H9 (cell line): ENCODE measurements at regions not wholly inside any gene's neighbourhood (a gene's known extent, or its start where the extent isn't known, plus 50 kb on each side); places are given as distances from the start of the nearest gene placed in this dataset.

Source experiments
- DNase-seq: peaks from one replicate; pipeline ENCODE4 v3.0.0-alpha.2; 2017
- H2AFZ ChIP-seq: one replicate; pipeline ENCODE4 v1.6.1; 2013; ENCODE audit warnings: mild to moderate bottlenecking, low read length, control low read depth, moderate library complexity
- H2AK5ac ChIP-seq: 2 replicates; pipeline ENCODE4 v1.6.1; 2013; ENCODE audit warnings: low read length, control low read depth, mixed read lengths; ENCODE audit not compliant: insufficient read length
- H2BK120ac ChIP-seq: one replicate; pipeline ENCODE4 v1.6.1; 2013; ENCODE audit warnings: low read depth, mild to moderate bottlenecking, low read length, control low read depth, inconsistent platforms; ENCODE audit not compliant: poor library complexity, severe bottlenecking
- H2BK12ac ChIP-seq: 2 replicates; pipeline ENCODE4 v1.6.1; 2013; ENCODE audit warnings: low read length, control low read depth, mixed read lengths, low read depth; ENCODE audit not compliant: insufficient read length
- H2BK15ac ChIP-seq: 2 replicates; pipeline ENCODE4 v1.6.1; 2013; ENCODE audit warnings: low read depth, low read length, control low read depth
- H2BK20ac ChIP-seq: one replicate; pipeline ENCODE4 v1.6.1; 2013; ENCODE audit warnings: low read depth, mild to moderate bottlenecking, low read length, control low read depth, inconsistent platforms; ENCODE audit not compliant: poor library complexity, severe bottlenecking
- H2BK5ac ChIP-seq: 2 replicates; pipeline ENCODE4 v1.6.1; 2013; ENCODE audit warnings: low read length, control low read depth, mixed read lengths; ENCODE audit not compliant: insufficient read length
- H3K14ac ChIP-seq: 2 replicates; pipeline ENCODE4 v1.6.1; 2013; ENCODE audit warnings: low read length, control low read depth; ENCODE audit not compliant: insufficient read depth
- H3K18ac ChIP-seq: 2 replicates; pipeline ENCODE4 v1.6.1; 2013; ENCODE audit warnings: low read depth, mild to moderate bottlenecking, mixed read lengths, low read length, control low read depth; ENCODE audit not compliant: insufficient read length
- H3K23ac ChIP-seq: 2 replicates; pipeline ENCODE4 v1.6.1; 2013; ENCODE audit warnings: low read length, control low read depth, mixed read lengths, low read depth; ENCODE audit not compliant: insufficient read length
- H3K23me2 ChIP-seq: 2 replicates; pipeline ENCODE4 v1.6.1; 2013; ENCODE audit warnings: low read depth, mild to moderate bottlenecking, mixed read lengths, low read length, control low read depth; ENCODE audit not compliant: insufficient read length, poor library complexity, severe bottlenecking
- H3K27ac ChIP-seq: 2 replicates; pipeline ENCODE4 v1.5.1; 2013; ENCODE audit warnings: low read length, control low read depth, mixed read lengths, low read depth; ENCODE audit not compliant: insufficient read length
- H3K27me3 ChIP-seq: 2 replicates; pipeline ENCODE4 v1.6.1; 2013; ENCODE audit warnings: low read length, control low read depth, inconsistent platforms; ENCODE audit not compliant: insufficient read depth
- H3K4ac ChIP-seq: 2 replicates; pipeline ENCODE4 v1.6.1; 2013; ENCODE audit warnings: low read depth, mild to moderate bottlenecking, control low read depth, inconsistent platforms, low read length, moderate library complexity
- H3K4me1 ChIP-seq: 2 replicates; pipeline ENCODE4 v1.6.1; 2013; ENCODE audit warnings: low read length, control low read depth, inconsistent platforms; ENCODE audit not compliant: insufficient read depth
- H3K4me2 ChIP-seq: 2 replicates; pipeline ENCODE4 v1.6.1; 2013; ENCODE audit warnings: low read length, control low read depth, mixed read lengths; ENCODE audit not compliant: insufficient read length, insufficient read depth
- H3K56ac ChIP-seq: 2 replicates; pipeline ENCODE4 v1.6.1; 2013; ENCODE audit warnings: low read depth, mild to moderate bottlenecking, mixed read lengths, low read length, control low read depth; ENCODE audit not compliant: insufficient read length
- H3K79me1 ChIP-seq: 2 replicates; pipeline ENCODE4 v1.6.1; 2013; ENCODE audit warnings: low read depth, mild to moderate bottlenecking, moderate library complexity, low read length, control low read depth, inconsistent platforms; ENCODE audit not compliant: insufficient read depth, poor library complexity, severe bottlenecking
- H3K79me2 ChIP-seq: 2 replicates; pipeline ENCODE4 v1.6.1; 2013; ENCODE audit warnings: low read length, control low read depth, inconsistent platforms; ENCODE audit not compliant: insufficient read depth
- H3K9ac ChIP-seq: 2 replicates; pipeline ENCODE4 v1.6.1; 2013; ENCODE audit warnings: low read length, control low read depth, mixed read lengths; ENCODE audit not compliant: insufficient read length; ENCODE audit errors: extremely low read depth
- H3K9me3 ChIP-seq: one replicate; pipeline ENCODE4 v1.6.1; 2013; ENCODE audit warnings: low read depth, low read length, inconsistent platforms; ENCODE audit not compliant: control insufficient read depth
- H3T11ph ChIP-seq: one replicate; pipeline ENCODE4 v1.6.1; 2013; ENCODE audit warnings: mild to moderate bottlenecking, low read length, control low read depth, inconsistent platforms
- H4K20me1 ChIP-seq: one replicate; pipeline ENCODE4 v1.6.1; 2013; ENCODE audit not compliant: control insufficient read depth, insufficient read length, insufficient read depth
- H4K5ac ChIP-seq: 2 replicates; pipeline ENCODE4 v1.6.1; 2013; ENCODE audit warnings: low read depth, mild to moderate bottlenecking, mixed read lengths, low read length, control low read depth; ENCODE audit not compliant: insufficient read length
- H4K8ac ChIP-seq: replicated peaks from 2 replicates; pipeline ENCODE4 v1.6.1; 2013; ENCODE audit warnings: low read length, control low read depth, mixed read lengths, low read depth; ENCODE audit not compliant: insufficient read length
- H4K91ac ChIP-seq: 2 replicates; pipeline ENCODE4 v1.6.1; 2013; ENCODE audit warnings: low read depth, mild to moderate bottlenecking, moderate library complexity, mixed read lengths, low read length, control low read depth; ENCODE audit not compliant: insufficient read length
- H3K27ac Mint-ChIP-seq, 3 experiments: 2 replicates in 2 of 3; 3 replicates in 1 of 3; pipeline ENCODE4 v1.8.0; 2020 to 2021; ENCODE audit warnings: mixed read lengths in 3 of 3, mild to moderate bottlenecking in 1 of 3, moderate library complexity in 1 of 3
- H3K27me3 Mint-ChIP-seq: 2 replicates; pipeline ENCODE4 v1.8.0; 2021; ENCODE audit warnings: low read depth, mild to moderate bottlenecking, moderate library complexity, mixed read lengths
- H3K36me3 Mint-ChIP-seq, 3 experiments: 2 replicates in 2 of 3; 3 replicates in 1 of 3; pipeline ENCODE4 v1.8.0; 2020 to 2021; ENCODE audit warnings: low read depth in 3 of 3, mixed read lengths in 3 of 3; ENCODE audit not compliant: insufficient read depth in 1 of 3
- H3K4me1 Mint-ChIP-seq, 2 experiments: 2 replicates each; pipeline ENCODE4 v1.8.0; 2020; ENCODE audit warnings: mixed read lengths in 2 of 2
- H3K4me3 Mint-ChIP-seq, 2 experiments: 2 replicates in 1 of 2; 3 replicates in 1 of 2; pipeline ENCODE4 v1.8.0; 2020 to 2021; ENCODE audit warnings: mild to moderate bottlenecking in 2 of 2, mixed read lengths in 2 of 2, moderate library complexity in 1 of 2
- H3K9me3 Mint-ChIP-seq, 2 experiments: 2 replicates in 1 of 2; 3 replicates in 1 of 2; pipeline ENCODE4 v1.8.0; 2020; ENCODE audit warnings: mild to moderate bottlenecking in 2 of 2, mixed read lengths in 2 of 2, moderate library complexity in 1 of 2
- WGBS: extraction: QIAGEN DNeasy Blood & Tissue Kit; methylation state at CpG from one replicate; pipeline ENCODE4 v1.1.7; 2013; ENCODE audit warnings: missing lambda C conversion rate, low lambda C conversion rate, mixed read lengths; ENCODE audit not compliant: insufficient read length; ENCODE audit errors: extremely low coverage; 5-methylcytosine and 5-hydroxymethylcytosine counted together
- TF ChIP-seq, protein P1 (sequence below): fragments of 200-600 bp; sonication (generic); conservative IDR thresholded peaks from 3 replicates; pipeline ENCODE4 v1.8.0; 2021; ENCODE audit warnings: antibody characterized with exemption, mild to moderate bottlenecking

DNA sequence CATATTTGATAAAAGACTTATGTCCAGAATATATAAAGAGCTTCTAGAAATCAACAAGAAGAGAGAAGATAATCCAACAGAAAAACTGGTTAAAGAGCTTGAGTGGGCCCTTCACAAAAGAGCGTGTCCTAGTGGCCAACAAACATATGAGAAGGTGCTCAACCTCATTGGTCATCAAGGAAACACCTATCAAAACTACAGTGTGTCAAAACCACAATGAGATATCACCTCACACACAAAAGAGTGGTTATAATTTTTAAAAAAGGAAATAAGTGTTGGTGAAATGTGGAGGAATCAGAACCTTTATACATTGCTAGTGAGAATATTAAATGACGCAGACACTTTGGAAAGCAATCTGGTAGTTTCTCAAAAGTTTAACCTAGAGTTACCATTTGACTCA is 68.4 kb upstream of the KLF13 start:
- H2BK12ac ChIP-seq = no peak overlapping the region
- no peaks in the 10 kb centered on the region for H3K79me2 ChIP-seq
- H4K20me1 ChIP-seq = no peaks in the 10 kb centered on the region
- peaks cover 0 to 5% of the 10 kb centered on the region in 2 experiments; a peak in 1 of 5 replicates for H3K9me3 Mint-ChIP-seq
- no peak overlapping the region for H4K5ac ChIP-seq
- no peaks in the 10 kb centered on the region for H3K23me2 ChIP-seq
- no peak overlapping the region for H3K4ac ChIP-seq
- H2BK5ac ChIP-seq = no peak overlapping the region
- no peak overlapping the region for H2BK20ac ChIP-seq
- no peak overlapping the region for H3K14ac ChIP-seq
- H2AFZ ChIP-seq = no peak overlapping the region
- H4K91ac ChIP-seq = no peak overlapping the region
- no peak overlapping the region for H3K9ac ChIP-seq
- no peak overlapping the region for H3K4me3 Mint-ChIP-seq
- H3K36me3 Mint-ChIP-seq = no peaks in the 10 kb centered on the region
- H3K27ac Mint-ChIP-seq = no peak overlapping the region
- H3K18ac ChIP-seq = no peak overlapping the region
- DNase-seq = no peak
- no CpG with 5 or more reads among the region's 2 CpGs for WGBS
- no peak overlapping the region for H3K23ac ChIP-seq
- H3K56ac ChIP-seq = no peak overlapping the region
- H4K8ac ChIP-seq = no peak overlapping the region
- H3K27ac ChIP-seq = no peak overlapping the region
- peaks cover 5% of the 10 kb centered on the region for H3K27me3 Mint-ChIP-seq
- H3K79me1 ChIP-seq = no peaks in the 10 kb centered on the region
- H3K9me3 ChIP-seq = no peaks in the 10 kb centered on the region
- no peak overlapping the region for H2BK120ac ChIP-seq
- 0 out of 4 replicates have a peak, but pooled peaks cover 0 to 3% of the 10 kb centered on the region in 2 experiments for H3K4me1 Mint-ChIP-seq
- H3K4me2 ChIP-seq = no peak overlapping the region
- TF ChIP-seq, protein P1, sequence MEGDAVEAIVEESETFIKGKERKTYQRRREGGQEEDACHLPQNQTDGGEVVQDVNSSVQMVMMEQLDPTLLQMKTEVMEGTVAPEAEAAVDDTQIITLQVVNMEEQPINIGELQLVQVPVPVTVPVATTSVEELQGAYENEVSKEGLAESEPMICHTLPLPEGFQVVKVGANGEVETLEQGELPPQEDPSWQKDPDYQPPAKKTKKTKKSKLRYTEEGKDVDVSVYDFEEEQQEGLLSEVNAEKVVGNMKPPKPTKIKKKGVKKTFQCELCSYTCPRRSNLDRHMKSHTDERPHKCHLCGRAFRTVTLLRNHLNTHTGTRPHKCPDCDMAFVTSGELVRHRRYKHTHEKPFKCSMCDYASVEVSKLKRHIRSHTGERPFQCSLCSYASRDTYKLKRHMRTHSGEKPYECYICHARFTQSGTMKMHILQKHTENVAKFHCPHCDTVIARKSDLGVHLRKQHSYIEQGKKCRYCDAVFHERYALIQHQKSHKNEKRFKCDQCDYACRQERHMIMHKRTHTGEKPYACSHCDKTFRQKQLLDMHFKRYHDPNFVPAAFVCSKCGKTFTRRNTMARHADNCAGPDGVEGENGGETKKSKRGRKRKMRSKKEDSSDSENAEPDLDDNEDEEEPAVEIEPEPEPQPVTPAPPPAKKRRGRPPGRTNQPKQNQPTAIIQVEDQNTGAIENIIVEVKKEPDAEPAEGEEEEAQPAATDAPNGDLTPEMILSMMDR = no peak
- H3K4me1 ChIP-seq = no peaks in the 10 kb centered on the region
- no peak overlapping the region for H2BK15ac ChIP-seq
- no peak overlapping the region for H3T11ph ChIP-seq
- H2AK5ac ChIP-seq = no peak overlapping the region
- H3K27me3 ChIP-seq = no peaks in the 10 kb centered on the region
